Fibroblast of mammary gland (primary cell): ENCODE measurements at regions not wholly inside any gene's neighbourhood (a gene's known extent, or its start where the extent isn't known, plus 50 kb on each side); places are given as distances from the start of the nearest gene placed in this dataset.
"Not testable (repeated sequence)": the region's sequence is repeated elsewhere in the genome, so short reads cannot be mapped to it uniquely, and the experiment has no call there.

Experiments
- DNase-seq: peaks from one replicate; pipeline ENCODE4 v3.0.0-alpha.2; 2010; ENCODE audit warnings: low read depth
- H3K4me3 ChIP-seq: 2 replicates; pipeline ENCODE4 v1.5.1; 2011; ENCODE audit warnings: low read depth, mild to moderate bottlenecking, low read length, moderate library complexity; ENCODE audit not compliant: control insufficient read depth
- TF ChIP-seq, protein P1 (sequence below): conservative IDR thresholded peaks from 2 replicates; pipeline ENCODE4 v1.5.1; 2011; ENCODE audit warnings: low read depth, low read length, inconsistent platforms; ENCODE audit not compliant: control insufficient read depth, insufficient read depth

DNA sequence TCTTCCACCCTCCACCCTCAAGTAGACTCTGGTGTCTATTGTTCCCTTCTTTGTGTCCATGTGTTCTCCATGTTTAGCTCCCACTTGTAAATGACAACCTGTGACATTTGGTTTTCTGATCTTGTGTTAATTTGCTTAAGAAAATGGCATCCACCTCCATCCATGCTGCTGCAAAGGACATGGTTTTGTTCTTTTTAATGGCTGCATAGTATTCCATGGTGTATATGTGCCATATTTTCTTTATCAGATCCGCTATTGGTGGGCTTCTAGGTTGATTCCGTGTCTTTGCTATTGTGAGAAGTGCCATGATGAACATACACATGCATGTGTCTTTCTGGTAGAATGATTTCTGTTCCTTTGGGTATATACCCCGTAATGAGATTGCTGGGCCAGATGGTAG, 163.4 kb upstream of the ITGA1 start:
- TF ChIP-seq, protein P1, sequence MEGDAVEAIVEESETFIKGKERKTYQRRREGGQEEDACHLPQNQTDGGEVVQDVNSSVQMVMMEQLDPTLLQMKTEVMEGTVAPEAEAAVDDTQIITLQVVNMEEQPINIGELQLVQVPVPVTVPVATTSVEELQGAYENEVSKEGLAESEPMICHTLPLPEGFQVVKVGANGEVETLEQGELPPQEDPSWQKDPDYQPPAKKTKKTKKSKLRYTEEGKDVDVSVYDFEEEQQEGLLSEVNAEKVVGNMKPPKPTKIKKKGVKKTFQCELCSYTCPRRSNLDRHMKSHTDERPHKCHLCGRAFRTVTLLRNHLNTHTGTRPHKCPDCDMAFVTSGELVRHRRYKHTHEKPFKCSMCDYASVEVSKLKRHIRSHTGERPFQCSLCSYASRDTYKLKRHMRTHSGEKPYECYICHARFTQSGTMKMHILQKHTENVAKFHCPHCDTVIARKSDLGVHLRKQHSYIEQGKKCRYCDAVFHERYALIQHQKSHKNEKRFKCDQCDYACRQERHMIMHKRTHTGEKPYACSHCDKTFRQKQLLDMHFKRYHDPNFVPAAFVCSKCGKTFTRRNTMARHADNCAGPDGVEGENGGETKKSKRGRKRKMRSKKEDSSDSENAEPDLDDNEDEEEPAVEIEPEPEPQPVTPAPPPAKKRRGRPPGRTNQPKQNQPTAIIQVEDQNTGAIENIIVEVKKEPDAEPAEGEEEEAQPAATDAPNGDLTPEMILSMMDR = no peak
- no peak for DNase-seq
- no peak overlapping the region for H3K4me3 ChIP-seq

DNA sequence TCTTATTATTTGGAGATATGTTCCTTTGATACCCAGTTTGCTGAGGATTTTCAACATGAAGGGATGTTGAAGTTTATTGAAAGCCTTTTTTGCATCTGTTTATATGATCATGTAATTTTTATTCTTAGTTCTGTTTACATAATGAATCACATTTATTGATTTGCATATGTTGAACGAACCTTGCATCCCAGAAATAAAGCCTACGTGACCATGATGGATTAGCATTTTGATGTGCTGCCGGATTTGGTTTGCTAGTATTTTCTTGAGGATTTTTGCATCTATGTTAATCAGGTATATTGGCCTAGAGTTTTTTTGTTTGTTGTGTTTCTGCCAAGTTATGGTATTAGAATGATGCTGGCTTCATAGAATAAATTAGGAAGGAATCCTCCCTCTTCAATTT, 161.4 kb upstream of the ITGA1 start:
- no peak for DNase-seq
- TF ChIP-seq, protein P1 = no peak
- H3K4me3 ChIP-seq = no peak overlapping the region

DNA sequence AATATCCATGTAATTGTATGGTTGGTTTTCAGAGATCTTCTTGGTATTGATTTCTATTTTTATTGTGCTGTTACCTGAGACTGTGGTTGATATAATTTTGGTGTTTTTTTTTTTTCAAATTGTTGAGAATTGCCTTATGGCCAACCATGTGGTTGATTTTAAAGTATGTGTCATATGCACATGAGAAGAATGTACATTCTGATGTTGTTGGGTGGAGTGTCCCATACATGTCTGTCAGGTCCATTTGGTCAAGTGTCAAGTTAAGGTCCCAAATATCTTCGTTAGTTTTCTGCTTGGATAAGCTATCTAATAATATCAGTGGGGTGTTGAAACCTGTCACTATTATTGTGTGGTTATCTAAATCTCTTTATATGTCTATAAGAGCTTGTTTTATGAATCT, 160.0 kb upstream of the ITGA1 start:
- DNase-seq = no peak
- TF ChIP-seq, protein P1 = no peak
- no peak overlapping the region for H3K4me3 ChIP-seq

DNA sequence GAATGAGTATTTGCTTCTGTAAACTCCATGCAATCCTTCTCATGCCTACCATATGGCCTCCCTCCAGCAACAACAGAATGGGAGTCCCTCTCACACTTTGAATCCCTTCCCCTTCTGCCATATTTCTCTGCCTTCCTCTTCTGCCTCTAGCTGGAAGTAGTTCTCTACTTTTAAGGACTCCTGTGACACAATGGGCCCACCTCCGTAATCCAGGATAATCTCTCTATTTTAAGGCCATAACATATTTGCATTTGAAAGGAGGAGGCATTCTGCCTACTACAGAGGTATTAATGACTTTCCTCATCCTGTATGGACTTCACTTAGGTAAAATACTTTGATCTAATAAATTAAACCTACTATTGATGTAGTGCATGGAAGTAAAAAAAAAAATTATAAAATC, 155.4 kb upstream of the ITGA1 start:
- TF ChIP-seq, protein P1 = no peak
- no peak overlapping the region for H3K4me3 ChIP-seq
- no peak for DNase-seq

DNA sequence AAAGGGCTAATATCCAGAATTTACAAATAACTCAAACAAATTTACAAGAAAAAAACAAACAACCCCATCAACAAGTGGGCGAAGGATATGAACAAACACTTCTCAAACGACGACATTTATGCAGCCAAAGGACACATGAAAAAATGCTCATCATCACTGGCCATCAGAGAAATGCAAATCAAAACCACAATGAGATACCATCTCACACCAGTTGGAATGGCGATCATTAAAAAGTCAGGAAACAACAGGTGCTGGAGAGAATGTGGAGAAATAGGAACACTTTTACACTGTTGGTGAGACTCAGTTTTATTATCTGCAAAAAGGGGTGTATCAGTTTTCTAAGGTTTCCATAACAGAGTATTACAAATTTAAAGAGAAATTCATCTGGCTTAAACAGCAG, 153.5 kb upstream of the ITGA1 start:
- DNase-seq, H3K4me3 ChIP-seq: not testable (repeated sequence)

DNA sequence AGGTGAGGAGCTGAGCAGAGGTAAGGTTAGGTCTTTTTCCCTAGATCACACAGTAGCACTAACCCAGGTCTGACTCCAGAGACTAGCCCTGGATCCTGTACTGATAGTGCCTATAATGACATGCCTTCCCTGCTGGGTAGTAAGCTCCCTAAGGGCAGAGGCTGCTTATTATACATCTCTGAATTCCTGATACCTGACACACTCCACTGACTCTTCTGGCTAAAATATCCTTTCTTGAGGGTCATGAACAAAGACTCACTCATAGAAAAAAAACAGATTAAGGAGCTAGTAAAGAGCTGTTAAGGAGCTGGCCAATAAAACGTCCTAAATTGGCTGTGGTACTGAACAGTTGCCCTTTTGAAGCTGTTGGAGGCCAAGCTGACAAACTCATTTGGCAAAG, 149.0 kb upstream of the ITGA1 start:
- DNase-seq = no peak
- H3K4me3 ChIP-seq = no peak overlapping the region
- TF ChIP-seq, protein P1 = no peak

DNA sequence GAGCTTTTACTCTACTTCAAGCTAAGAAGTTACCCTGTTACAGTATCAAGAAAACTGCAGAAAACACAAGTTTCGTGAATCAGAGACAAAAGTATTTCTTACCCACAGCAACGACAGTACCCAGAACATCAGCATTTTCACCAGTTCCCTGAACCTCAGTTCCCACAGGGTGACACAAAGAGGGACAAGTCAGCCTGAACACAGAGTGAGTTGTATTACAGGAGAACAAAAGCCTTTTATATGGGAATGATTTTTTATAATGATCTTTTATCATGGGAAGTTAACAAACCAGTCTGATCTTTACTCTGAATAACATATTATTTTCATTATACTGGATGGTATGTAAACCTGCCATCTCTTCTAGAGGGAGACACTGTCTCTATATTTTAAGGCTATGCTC, 139.0 kb upstream of the ITGA1 start:
- H3K4me3 ChIP-seq = no peak overlapping the region
- no peak for DNase-seq
- TF ChIP-seq, protein P1 = no peak

DNA sequence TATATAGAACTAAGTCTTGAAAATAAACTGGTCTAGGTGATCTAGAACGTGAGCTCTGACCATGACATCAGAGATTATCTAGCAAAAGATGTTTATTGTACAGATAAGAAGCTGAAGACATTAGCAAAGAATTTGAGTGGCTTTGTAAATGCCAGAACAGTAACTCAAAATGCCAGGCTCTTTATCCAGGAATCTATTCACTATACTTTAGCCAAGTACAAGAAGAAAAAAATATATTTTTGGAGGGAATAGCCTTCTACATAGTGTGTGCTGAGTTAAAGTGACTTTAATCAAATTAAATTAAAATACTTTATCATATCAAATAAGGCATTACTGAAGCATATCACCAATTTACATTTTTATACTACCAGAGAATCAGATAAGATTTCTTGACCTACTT, 132.6 kb upstream of the ITGA1 start:
- DNase-seq = no peak
- TF ChIP-seq, protein P1 = no peak
- H3K4me3 ChIP-seq = no peak overlapping the region
